ENCODE measurements at regions not wholly inside any gene's neighbourhood (a gene's known extent, or its start where the extent isn't known, plus 50 kb on each side); places are given as distances from the start of the nearest gene placed in this dataset.

- no peak for TF ChIP-seq POLR2AphosphoS5 (IDR thresholded peaks at IDR 0.05; ENCODE audit: low read depth, low read length)
- TF ChIP-seq TAF1 (IDR thresholded peaks at IDR 0.05; ENCODE audit: borderline replicate concordance, insufficient read depth, low read length) = no peak
- TF ChIP-seq SIN3A (IDR thresholded peaks at IDR 0.05; ENCODE audit: borderline replicate concordance, insufficient read depth, low read length) = no peak
- TF ChIP-seq REST (IDR thresholded peaks at IDR 0.05; ENCODE audit: insufficient read depth in 1 of 2, low read depth in 2 of 2, low read length in 2 of 2) = no peak
Measured at GRCh38 chr3:117160176-117160575, 450.6 kb downstream of the TUSC7 start.

All from PFSK-1 (cell line).